K562 (cell line): ENCODE measurements at regions not wholly inside any gene's neighbourhood (a gene's known extent, or its start where the extent isn't known, plus 50 kb on each side); places are given as distances from the start of the nearest gene placed in this dataset.

Experiments used
- ARNT ChIP-seq, 2 experiments: fragments of 450-650 bp; IDR thresholded peaks; 2 replicates each; pipeline ENCODE4 v1.6.1; 2016; ENCODE audit warnings: mild to moderate bottlenecking in 1 of 2
- ATF3 ChIP-seq, 2 experiments: fragments of 450-650 bp in 1 of 2; sonication (generic) in 1 of 2; formaldehyde crosslinking in 1 of 2; IDR thresholded peaks in 1 of 2; conservative IDR thresholded peaks in 1 of 2; 2 replicates each; pipeline versions ENCODE4 v1.6.1 to v1.8.1; 2016 to 2023; ENCODE audit warnings: mild to moderate bottlenecking in 2 of 2, moderate library complexity in 2 of 2, inconsistent platforms in 1 of 2, missing genetic modification reagents in 1 of 2
- BACH1 ChIP-seq: fragments of 200-800 bp; sonication (Bioruptor generic); IDR thresholded peaks from 2 replicates; pipeline ENCODE4 v1.6.1; 2016; ENCODE audit warnings: missing genetic modification characterization, missing compliant biosample characterization
- CBFA2T2 ChIP-seq: fragments of 450-650 bp; conservative IDR thresholded peaks from 2 replicates; pipeline ENCODE4 v1.6.1; 2017; ENCODE audit warnings: mild to moderate bottlenecking
- CEBPG ChIP-seq, 3 experiments: fragments of 200-800 bp in 1 of 3; sonication (Bioruptor generic) in 1 of 3; sonication (generic) in 1 of 3; formaldehyde crosslinking in 1 of 3; IDR thresholded peaks in 2 of 3; conservative IDR thresholded peaks in 1 of 3; 2 replicates each; pipeline versions ENCODE4 v1.6.1 to v1.8.0; 2016 to 2022; ENCODE audit warnings: missing compliant biosample characterization in 2 of 3, missing genetic modification characterization in 2 of 3, mild to moderate bottlenecking in 1 of 3, missing genetic modification reagents in 1 of 3
- CTCF ChIP-seq, 3 experiments: IDR thresholded peaks in 2 of 3; conservative IDR thresholded peaks in 1 of 3; 2 replicates each; pipeline ENCODE4 v1.5.1; 2011 to 2012; ENCODE audit warnings: low read length in 3 of 3, mild to moderate bottlenecking in 3 of 3, control low read depth in 2 of 3, improper control_type of control experiment in 1 of 3, inconsistent platforms in 1 of 3, low read depth in 1 of 3, mixed read lengths in 1 of 3, moderate library complexity in 1 of 3; ENCODE audit not compliant: insufficient read depth in 2 of 3
- FOXA1 ChIP-seq: fragments of 450-650 bp; IDR thresholded peaks from 2 replicates; pipeline ENCODE4 v1.6.1; 2016; ENCODE audit warnings: mild to moderate bottlenecking, borderline replicate concordance
- FOXP4 ChIP-seq: sonication (generic); formaldehyde crosslinking; IDR thresholded peaks from 2 replicates; pipeline ENCODE4 v1.8.0; 2022; ENCODE audit warnings: mild to moderate bottlenecking, missing genetic modification reagents, borderline replicate concordance
- HDAC2 ChIP-seq: fragments of 450-650 bp; IDR thresholded peaks from 2 replicates; pipeline ENCODE4 v1.6.1; 2016; ENCODE audit warnings: mild to moderate bottlenecking
- HSF4 ChIP-seq: fragments of 250-450 bp; sonication (Bioruptor Pico); IDR thresholded peaks from 2 replicates; pipeline ENCODE4 v2.1.2; 2022; ENCODE audit warnings: mild to moderate bottlenecking, moderate library complexity, borderline replicate concordance
- L3MBTL2 ChIP-seq: fragments of 450-650 bp; IDR thresholded peaks from 2 replicates; pipeline ENCODE4 v1.6.1; 2016; ENCODE audit warnings: mild to moderate bottlenecking, moderate library complexity
- MLLT1 ChIP-seq, 2 experiments: fragments of 450-650 bp; IDR thresholded peaks; 2 replicates each; pipeline ENCODE4 v1.6.1; 2016
- RBBP5 ChIP-seq: fragments of 200-600 bp; sonication (generic); IDR thresholded peaks from 2 replicates; pipeline ENCODE4 v1.6.1; 2012; ENCODE audit warnings: borderline replicate concordance, mild to moderate bottlenecking, low read length, control low read depth, inconsistent platforms; ENCODE audit not compliant: insufficient read depth, poor library complexity, severe bottlenecking
- RCOR1 ChIP-seq, 2 experiments: IDR thresholded peaks; 2 replicates each; pipeline ENCODE4 v1.6.1; 2012; ENCODE audit warnings: low read depth in 2 of 2, low read length in 2 of 2, borderline replicate concordance in 1 of 2, improper control_type of control experiment in 1 of 2
- SMARCA4 ChIP-seq: fragments of 450-650 bp; IDR thresholded peaks from 2 replicates; pipeline ENCODE4 v1.6.1; 2016
- TRIM24 ChIP-seq, 2 experiments: fragments of 450-650 bp; IDR thresholded peaks; 2 replicates each; pipeline ENCODE4 v1.6.1; 2016
- XRCC5 ChIP-seq: fragments of 200-400 bp; formaldehyde crosslinking; IDR thresholded peaks from 2 replicates; pipeline ENCODE4 v1.6.1; 2017; ENCODE audit warnings: low read depth, mild to moderate bottlenecking, low read length
- ZNF507 ChIP-seq: conservative IDR thresholded peaks from 2 replicates; pipeline ENCODE4 v1.6.1; 2017; ENCODE audit warnings: missing genetic modification characterization, missing compliant biosample characterization
- ZNF778 ChIP-seq: fragments of 450-650 bp; formaldehyde crosslinking; IDR thresholded peaks from 2 replicates; pipeline ENCODE4 v1.4.0; 2020; ENCODE audit warnings: mild to moderate bottlenecking, moderate library complexity
- ZSCAN32 ChIP-seq: fragments of 450-650 bp; formaldehyde crosslinking; IDR thresholded peaks from 2 replicates; pipeline ENCODE4 v1.4.0; 2020; ENCODE audit warnings: mild to moderate bottlenecking, moderate library complexity

GRCh38 chr11:45556851-45557707 lies 108.3 kb downstream of the CHST1 start (continued):
- no peak for TF ChIP-seq ZNF778 (CRISPR knock-in tag)
- TF ChIP-seq CTCF (IDR thresholded peaks at IDR 0.05 in 2 of 3, conservative IDR thresholded peaks at IDR 0.05 in 1 of 3; ENCODE audit: insufficient read depth in 2 of 3, low read depth in 1 of 3, low read length in 3 of 3) = no peak
- TF ChIP-seq ARNT (IDR thresholded peaks at IDR 0.05) = 0 out of 4 replicates have a peak, but pooled peaks of 1 of the 2 experiments have one; percentile 22
- TF ChIP-seq MLLT1 (IDR thresholded peaks at IDR 0.05) = 0 out of 4 replicates have a peak, but pooled peaks of 1 of the 2 experiments have one; percentile 30
- TF ChIP-seq FOXA1 = no peak
- 0 out of 2 replicates have a peak, but pooled peaks have one; percentile 16 for TF ChIP-seq L3MBTL2
- TF ChIP-seq TRIM24 (IDR thresholded peaks at IDR 0.05) = peak; percentile 61 to 87
- 0 out of 2 replicates have a peak, but pooled peaks have one; percentile 16 for TF ChIP-seq CEBPG (CRISPR knock-in tag; IDR thresholded peaks at IDR 0.05)
- TF ChIP-seq CEBPG (tag; conservative IDR thresholded peaks at IDR 0.05 in 1 of 2, IDR thresholded peaks at IDR 0.05 in 1 of 2) = peak; percentile 64 to 66
- TF ChIP-seq ZSCAN32 = no peak
- no peak for TF ChIP-seq ZNF507
- no peak for TF ChIP-seq FOXP4 (CRISPR knock-in tag)
- no peak for TF ChIP-seq HSF4 (CRISPR knock-in tag)
- TF ChIP-seq ATF3 (IDR thresholded peaks at IDR 0.05) = peak; percentile 61; the same call in 1 of the 2 replicates
- no peak for TF ChIP-seq ATF3 (CRISPR knock-in tag; conservative IDR thresholded peaks at IDR 0.05)
- TF ChIP-seq CBFA2T2 = 0 out of 2 replicates have a peak, but pooled peaks have one; percentile 17
- TF ChIP-seq RCOR1 (IDR thresholded peaks at IDR 0.05; ENCODE audit: borderline replicate concordance in 1 of 2, low read depth in 2 of 2, low read length in 2 of 2) = peak in 1 of 2 experiments; percentile 42; a peak in 1 of 4 replicates
- peak; percentile 44; the same call in 1 of the 2 replicates for TF ChIP-seq HDAC2
- TF ChIP-seq SMARCA4 = peak; percentile 61; the same call in 1 of the 2 replicates
- peak; percentile 97 for TF ChIP-seq BACH1 (tag)
- TF ChIP-seq XRCC5 = no peak
- no peak for TF ChIP-seq RBBP5
